IMR-90 (cell line): ENCODE measurements at regions not wholly inside any gene's neighbourhood (a gene's known extent, or its start where the extent isn't known, plus 50 kb on each side); places are given as distances from the start of the nearest gene placed in this dataset.
A peak's percentile ranks its signal among the peaks of the same experiment; 100 is the strongest.

ENCODE experiments used
- ATAC-seq: fragments of 200-7000 bp; cut with Tn5 transposase; 2 replicates; pipeline ENCODE4 v1.9.1; 2020; ENCODE audit warnings: low read depth, mild to moderate bottlenecking, moderate library complexity
- BruUV-seq: library from RNA; stranded (reverse); fragments of 400-500 nt; replicated peaks from 2 replicates; lab custom pipeline; 2021; lab: Mats Ljungman, UMichigan
- CTCF ChIA-PET: fragments of 300-600 bp; formaldehyde crosslinking; extraction: SDS; loops from one replicate; lab custom pipeline; 2021; ENCODE audit warnings: antibody characterized with exemption; lab: Yijun Ruan, JAX
- POLR2A ChIA-PET: fragments of 300-600 bp; sonication (Branson Sonifier 250); formaldehyde crosslinking; loops from one replicate; lab custom pipeline; 2022; ENCODE audit warnings: antibody characterized with exemption; ENCODE audit not compliant: unreplicated experiment; lab: Charles Lee
- DNase-seq: peaks from one replicate; pipeline ENCODE4 v3.0.0; 2013
- H2AFZ ChIP-seq: replicated peaks from 2 replicates; pipeline ENCODE3; 2013; ENCODE audit warnings: low read length, mild to moderate bottlenecking; ENCODE audit not compliant: poor library complexity
- H2AK5ac ChIP-seq: 2 replicates; pipeline ENCODE4 v1.6.1; 2013; ENCODE audit warnings: low read depth, low read length, inconsistent platforms
- H2AK9ac ChIP-seq: replicated peaks from 2 replicates; pipeline ENCODE3; 2013; ENCODE audit warnings: mild to moderate bottlenecking, low read depth, low read length, moderate library complexity; ENCODE audit not compliant: poor library complexity
- H2BK120ac ChIP-seq: 2 replicates; pipeline ENCODE4 v1.6.1; 2013; ENCODE audit warnings: low read depth, low read length, inconsistent platforms
- H2BK15ac ChIP-seq: 3 replicates; pipeline ENCODE4 v1.6.1; 2013; ENCODE audit warnings: low read depth, low read length, inconsistent platforms
- H2BK20ac ChIP-seq: 2 replicates; pipeline ENCODE4 v1.6.1; 2013; ENCODE audit warnings: low read depth, mild to moderate bottlenecking, inconsistent platforms, low read length, moderate library complexity
- H2BK5ac ChIP-seq: 2 replicates; pipeline ENCODE4 v1.6.1; 2013; ENCODE audit warnings: mild to moderate bottlenecking, low read depth, low read length, inconsistent platforms; ENCODE audit not compliant: poor library complexity, severe bottlenecking
- H3K14ac ChIP-seq: replicated peaks from 2 replicates; pipeline ENCODE4 v1.6.1; 2013; ENCODE audit warnings: low read depth, low read length, inconsistent platforms
- H3K18ac ChIP-seq: 2 replicates; pipeline ENCODE4 v1.6.1; 2013; ENCODE audit warnings: low read depth, low read length, control low read depth
- H3K23ac ChIP-seq: 2 replicates; pipeline ENCODE4 v1.6.1; 2013; ENCODE audit warnings: low read depth, low read length, inconsistent platforms
- H3K27ac ChIP-seq: 2 replicates; pipeline ENCODE4 v1.5.1; 2013; ENCODE audit warnings: mild to moderate bottlenecking, control low read depth, low read length; ENCODE audit not compliant: insufficient read depth
- H3K27me3 ChIP-seq: 2 replicates; pipeline ENCODE4 v1.6.1; 2013; ENCODE audit warnings: low read length; ENCODE audit not compliant: control insufficient read depth, insufficient read depth
- H3K36me3 ChIP-seq: 2 replicates; pipeline ENCODE4 v1.6.1; 2013; ENCODE audit warnings: low read length, mixed read lengths; ENCODE audit not compliant: control insufficient read depth, insufficient read depth
- H3K4ac ChIP-seq: 2 replicates; pipeline ENCODE4 v1.6.1; 2013; ENCODE audit warnings: low read depth, low read length, inconsistent platforms
- H3K4me1 ChIP-seq: 2 replicates; pipeline ENCODE4 v1.6.1; 2013; ENCODE audit warnings: low read length, mixed read lengths; ENCODE audit not compliant: control insufficient read depth, insufficient read depth
- H3K4me2 ChIP-seq: 2 replicates; pipeline ENCODE4 v1.6.1; 2013; ENCODE audit warnings: low read depth, mild to moderate bottlenecking, control low read depth, low read length, moderate library complexity
- H3K4me3 ChIP-seq: 2 replicates; pipeline ENCODE4 v1.5.1; 2013; ENCODE audit warnings: low read depth, mild to moderate bottlenecking, control low read depth, low read length, moderate library complexity; ENCODE audit not compliant: insufficient read depth
- H3K56ac ChIP-seq: 2 replicates; pipeline ENCODE4 v1.6.1; 2013; ENCODE audit warnings: low read length, inconsistent platforms; ENCODE audit not compliant: insufficient read depth; ENCODE audit errors: extremely low read depth
- H3K79me1 ChIP-seq, 2 experiments: 2 replicates each; pipeline ENCODE4 v1.6.1; 2013; ENCODE audit warnings: low read length in 2 of 2, inconsistent platforms in 1 of 2, low read depth in 1 of 2
- H3K9ac ChIP-seq: 2 replicates; pipeline ENCODE4 v1.6.1; 2013; ENCODE audit warnings: low read depth, low read length, control low read depth
- H3K9me1 ChIP-seq: 2 replicates; pipeline ENCODE4 v1.6.1; 2013; ENCODE audit warnings: low read length, inconsistent platforms; ENCODE audit not compliant: insufficient read depth
- H3K9me3 ChIP-seq: 2 replicates; pipeline ENCODE4 v1.6.1; 2013; ENCODE audit warnings: low read length; ENCODE audit not compliant: control insufficient read depth, insufficient read depth
- H4K20me1 ChIP-seq: 2 replicates; pipeline ENCODE4 v1.6.1; 2013; ENCODE audit warnings: low read length, inconsistent platforms; ENCODE audit not compliant: insufficient read depth
- H4K5ac ChIP-seq: 2 replicates; pipeline ENCODE4 v1.6.1; 2013; ENCODE audit warnings: mild to moderate bottlenecking, low read depth, low read length, control low read depth
- H4K8ac ChIP-seq, 2 experiments: 2 replicates each; pipeline ENCODE4 v1.6.1; 2013; ENCODE audit warnings: low read depth in 2 of 2, low read length in 2 of 2, control low read depth in 1 of 2, inconsistent platforms in 1 of 2
- H4K91ac ChIP-seq: 2 replicates; pipeline ENCODE4 v1.6.1; 2013; ENCODE audit warnings: low read depth, low read length, inconsistent platforms; ENCODE audit not compliant: insufficient read depth
- BHLHE40 ChIP-seq: fragments of 150-350 bp; IDR thresholded peaks from 2 replicates; pipeline ENCODE4 v1.6.1; 2016; ENCODE audit warnings: mild to moderate bottlenecking, low read depth, low read length
- CEBPB ChIP-seq: IDR thresholded peaks from 2 replicates; pipeline ENCODE4 v1.6.1; 2012; ENCODE audit warnings: low read depth, low read length, improper control_type of control experiment
- CHD1 ChIP-seq: IDR thresholded peaks from 2 replicates; pipeline ENCODE4 v1.6.1; 2012; ENCODE audit warnings: low read depth, low read length, improper control_type of control experiment
- MAFK ChIP-seq: IDR thresholded peaks from 2 replicates; pipeline ENCODE4 v1.6.1; 2012; ENCODE audit warnings: low read depth, low read length, improper control_type of control experiment
- MAZ ChIP-seq: IDR thresholded peaks from 2 replicates; pipeline ENCODE4 v1.6.1; 2012; ENCODE audit warnings: low read depth, mild to moderate bottlenecking, low read length, improper control_type of control experiment, moderate library complexity, borderline replicate concordance
- MXI1 ChIP-seq: IDR thresholded peaks from 2 replicates; pipeline ENCODE4 v1.6.1; 2012; ENCODE audit warnings: low read depth, mild to moderate bottlenecking, low read length, moderate library complexity, borderline replicate concordance
- NFE2L2 ChIP-seq: fragments of 150-350 bp; IDR thresholded peaks from 2 replicates; pipeline ENCODE4 v1.6.1; 2016; ENCODE audit warnings: low read depth, mild to moderate bottlenecking, low read length
- POLR2A ChIP-seq: IDR thresholded peaks from 2 replicates; pipeline ENCODE4 v1.6.1; 2012; ENCODE audit warnings: mild to moderate bottlenecking, low read depth, low read length
- RAD21 ChIP-seq: IDR thresholded peaks from 2 replicates; pipeline ENCODE4 v1.6.1; 2012; ENCODE audit warnings: low read length, improper control_type of control experiment
- RCOR1 ChIP-seq: IDR thresholded peaks from 2 replicates; pipeline ENCODE4 v1.6.1; 2012; ENCODE audit warnings: mild to moderate bottlenecking, low read length, improper control_type of control experiment; ENCODE audit not compliant: insufficient replicate concordance
- RFX5 ChIP-seq: IDR thresholded peaks from 2 replicates; pipeline ENCODE4 v1.8.0; 2012; ENCODE audit warnings: low read depth, mild to moderate bottlenecking, low read length, moderate library complexity
- WGBS, 2 experiments: methylation state at CpG; one replicate each; pipeline versions ENCODE4 v1.1.5 to v1.1.7; 2013; ENCODE audit warnings: missing lambda C conversion rate in 2 of 2; ENCODE audit not compliant: insufficient read length in 1 of 2; ENCODE audit errors: extremely low coverage in 2 of 2; 5-methylcytosine and 5-hydroxymethylcytosine counted together
- dilution Hi-C: fragments of 300-500 bp; cut with HindIII; formaldehyde crosslinking; loops from one replicate; pipeline ENCODE4 v1.14.3; 2018; ENCODE audit warnings: low sequenced_read_pairs; ENCODE audit not compliant: unreplicated experiment
- in situ Hi-C: fragments of 300-500 bp; cut with MboI; formaldehyde crosslinking; loops from 3 replicates; pipeline ENCODE4 v1.14.3; 2019; ENCODE audit warnings: low sequenced_read_pairs, inconsistent platforms, mixed read lengths
- intact Hi-C: fragments of 100-400 bp; cut with micrococcal nuclease; formaldehyde crosslinking; loops from 2 replicates; pipeline ENCODE4 v1.10.0; 2022
- TF ChIP-seq, protein P1 (sequence below): fragments of 150-350 bp; IDR thresholded peaks from 2 replicates; pipeline ENCODE4 v1.6.1; 2016; ENCODE audit warnings: low read depth, mild to moderate bottlenecking, low read length, moderate library complexity, borderline replicate concordance
- TF ChIP-seq, protein P2 (sequence below): conservative IDR thresholded peaks from 2 replicates; pipeline ENCODE4 v1.5.1; 2012; ENCODE audit warnings: mild to moderate bottlenecking, low read depth, low read length, improper control_type of control experiment

DNA sequence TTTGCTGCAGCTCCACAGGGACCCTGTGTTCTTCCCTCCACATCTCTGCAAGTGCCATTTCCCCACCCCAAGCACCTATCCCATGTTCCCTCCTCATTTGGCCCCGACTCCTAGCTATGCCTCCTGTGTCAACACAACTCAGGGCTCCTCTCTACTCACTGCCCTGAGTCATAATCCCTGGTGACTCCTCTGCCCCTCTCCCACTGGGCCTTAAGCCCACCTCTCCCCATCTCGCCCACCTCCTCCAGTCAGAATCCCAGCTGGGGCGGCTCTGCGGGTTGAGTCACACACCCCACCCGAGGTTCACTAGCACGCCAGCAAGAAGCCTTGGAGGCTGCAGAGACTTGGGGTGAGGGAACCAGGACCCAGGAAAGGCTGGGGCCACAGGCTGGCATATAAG is 346.2 kb downstream of the FOXL1 start (continued):
- peak; percentile 44 for TF ChIP-seq RCOR1

DNA sequence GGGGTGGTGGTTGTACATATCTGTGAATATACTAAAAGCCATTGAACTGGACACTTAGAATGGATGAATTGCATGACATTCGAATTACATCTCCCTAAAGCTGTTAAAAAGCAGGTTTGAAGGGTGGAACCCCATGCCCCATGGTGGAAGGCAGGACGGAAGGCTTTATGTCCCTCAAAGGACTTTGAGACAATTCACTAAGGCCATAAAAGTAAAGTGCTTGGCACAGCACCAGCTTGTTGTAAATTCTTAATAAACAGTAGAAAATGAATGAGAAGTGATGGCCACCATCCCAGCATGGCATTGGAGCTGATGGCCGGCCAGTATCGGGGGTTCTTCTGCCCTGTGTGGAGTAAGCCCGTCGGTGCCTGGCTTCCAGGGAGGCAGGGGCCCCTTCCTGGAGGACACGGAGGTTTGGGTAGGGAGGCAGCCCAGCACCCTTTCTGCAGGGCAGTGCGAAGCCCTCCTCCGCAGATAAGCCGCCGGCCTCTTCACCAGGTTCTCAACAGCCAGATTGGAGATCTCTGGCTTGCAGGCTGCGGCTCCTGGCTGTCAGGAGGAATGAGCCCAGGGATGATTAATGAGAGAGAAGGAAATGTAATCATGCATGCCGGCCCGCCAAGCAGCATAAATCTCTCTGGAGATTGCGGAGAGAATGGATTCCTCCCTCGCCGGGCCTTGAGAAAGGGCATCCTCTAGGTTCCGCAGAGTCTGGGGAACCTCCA is 346.9 kb downstream of the FOXL1 start:
- ChIA-PET POLR2A (no interaction called here), CTCF (no interaction called here)
- peaks cover 31% of the 10 kb centered on the region for H3K4me1 ChIP-seq
- H3K27me3 ChIP-seq: no peaks in the 10 kb centered on the region
- H3K23ac ChIP-seq: peak overlapping the region; percentile 66
- no peak overlapping the region for H3K9ac ChIP-seq
- H3K27ac ChIP-seq: peak overlapping the region; percentile 37
- no peaks in the 10 kb centered on the region; the same call in 1 of the 2 replicates for H4K20me1 ChIP-seq
- intact Hi-C loops: loop anchor here (2.0 to 10.0 kb wide), 2 partner anchors 140 to 350 kb away; no protein-coding TSS in a partner anchor
- in situ Hi-C loops: no loop called here
- H4K91ac ChIP-seq: peak overlapping the region; percentile 88
- H4K8ac ChIP-seq: peak overlapping the region; percentile 20 to 64; a peak in 3 of 4 replicates
- WGBS, 2 experiments: 0% methylated on average over 1 of the region's 18 CpGs; no CpG with 5 or more reads in 1 of the 2 experiments
- H3K4me3 ChIP-seq: no peak overlapping the region
- peaks cover 14% of the 10 kb centered on the region for H3K9me3 ChIP-seq
- H2BK15ac ChIP-seq: peak overlapping the region; percentile 62; the same call in 1 of the 3 replicates
- H3K4ac ChIP-seq: peak overlapping the region; percentile 97
- no peaks in the 10 kb centered on the region for H3K36me3 ChIP-seq
- peaks cover 4 to 17% of the 10 kb centered on the region in 2 experiments; a peak in 3 of 4 replicates for H3K79me1 ChIP-seq
- peak overlapping the region; percentile 91 for H2BK20ac ChIP-seq
- peak overlapping the region; percentile 100 for H2AK5ac ChIP-seq
- peak overlapping the region; percentile 49 for H3K14ac ChIP-seq
- peak overlapping the region; percentile 39; the same call in 1 of the 2 replicates for H3K18ac ChIP-seq
- peak overlapping the region; percentile 97 for H2BK120ac ChIP-seq
- H3K56ac ChIP-seq: peak overlapping the region; percentile 42; the same call in 1 of the 2 replicates
- H3K9me1 ChIP-seq: peaks cover 28% of the 10 kb centered on the region
- H4K5ac ChIP-seq: peak overlapping the region; percentile 10; the same call in 1 of the 2 replicates
- peak overlapping the region; percentile 22; the same call in 1 of the 2 replicates for H3K4me2 ChIP-seq
- H2BK5ac ChIP-seq: peak overlapping the region; percentile 67
- dilution Hi-C loops: no loop called here
- BruUV-seq: no TSS peak
- DNase-seq (peak; percentile 91), ATAC-seq (peak; percentile 30)
- peak overlapping the region; percentile 84 for H2AFZ ChIP-seq
- H2AK9ac ChIP-seq: peak overlapping the region; percentile 90
- TF ChIP-seq POLR2A (0 out of 2 replicates have a peak, but pooled peaks have one; percentile 14), MAZ (no peak), NFE2L2 (no peak), BHLHE40 (peak; percentile 42; the same call in 1 of the 2 replicates), CEBPB (peak; percentile 3; the same call in 1 of the 2 replicates), RAD21 (peak; percentile 17; the same call in 1 of the 2 replicates), MXI1 (no peak), MAFK (no peak), CHD1 (0 out of 2 replicates have a peak, but pooled peaks have one; percentile 17), RFX5 (no peak)
- TF ChIP-seq, protein P1, sequence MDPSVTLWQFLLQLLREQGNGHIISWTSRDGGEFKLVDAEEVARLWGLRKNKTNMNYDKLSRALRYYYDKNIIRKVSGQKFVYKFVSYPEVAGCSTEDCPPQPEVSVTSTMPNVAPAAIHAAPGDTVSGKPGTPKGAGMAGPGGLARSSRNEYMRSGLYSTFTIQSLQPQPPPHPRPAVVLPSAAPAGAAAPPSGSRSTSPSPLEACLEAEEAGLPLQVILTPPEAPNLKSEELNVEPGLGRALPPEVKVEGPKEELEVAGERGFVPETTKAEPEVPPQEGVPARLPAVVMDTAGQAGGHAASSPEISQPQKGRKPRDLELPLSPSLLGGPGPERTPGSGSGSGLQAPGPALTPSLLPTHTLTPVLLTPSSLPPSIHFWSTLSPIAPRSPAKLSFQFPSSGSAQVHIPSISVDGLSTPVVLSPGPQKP: no peak
- TF ChIP-seq, protein P2, sequence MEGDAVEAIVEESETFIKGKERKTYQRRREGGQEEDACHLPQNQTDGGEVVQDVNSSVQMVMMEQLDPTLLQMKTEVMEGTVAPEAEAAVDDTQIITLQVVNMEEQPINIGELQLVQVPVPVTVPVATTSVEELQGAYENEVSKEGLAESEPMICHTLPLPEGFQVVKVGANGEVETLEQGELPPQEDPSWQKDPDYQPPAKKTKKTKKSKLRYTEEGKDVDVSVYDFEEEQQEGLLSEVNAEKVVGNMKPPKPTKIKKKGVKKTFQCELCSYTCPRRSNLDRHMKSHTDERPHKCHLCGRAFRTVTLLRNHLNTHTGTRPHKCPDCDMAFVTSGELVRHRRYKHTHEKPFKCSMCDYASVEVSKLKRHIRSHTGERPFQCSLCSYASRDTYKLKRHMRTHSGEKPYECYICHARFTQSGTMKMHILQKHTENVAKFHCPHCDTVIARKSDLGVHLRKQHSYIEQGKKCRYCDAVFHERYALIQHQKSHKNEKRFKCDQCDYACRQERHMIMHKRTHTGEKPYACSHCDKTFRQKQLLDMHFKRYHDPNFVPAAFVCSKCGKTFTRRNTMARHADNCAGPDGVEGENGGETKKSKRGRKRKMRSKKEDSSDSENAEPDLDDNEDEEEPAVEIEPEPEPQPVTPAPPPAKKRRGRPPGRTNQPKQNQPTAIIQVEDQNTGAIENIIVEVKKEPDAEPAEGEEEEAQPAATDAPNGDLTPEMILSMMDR: no peak
